ENCODE measurements at regions not wholly inside any gene's neighbourhood (a gene's known extent, or its start where the extent isn't known, plus 50 kb on each side); places are given as distances from the start of the nearest gene placed in this dataset.

DNA sequence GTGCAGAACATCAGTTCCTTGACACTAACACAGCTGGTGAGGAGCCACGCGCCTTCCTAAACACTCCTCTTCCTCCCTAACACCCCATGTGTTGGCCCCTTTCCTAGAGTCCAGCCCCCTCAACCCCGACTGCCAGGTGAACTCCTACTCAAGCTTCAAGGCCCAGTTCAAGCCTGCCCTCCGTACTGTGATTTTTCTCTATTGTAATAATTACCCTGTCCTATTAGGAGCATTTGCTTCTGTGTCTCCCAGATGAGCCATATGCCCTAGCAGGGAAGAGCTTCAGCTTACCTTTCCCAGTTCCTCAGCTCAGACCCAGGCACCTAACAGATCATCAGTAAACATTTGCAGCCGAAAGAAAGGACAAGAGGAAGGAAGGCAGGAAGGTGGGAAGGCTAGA lies 130.6 kb upstream of the SALL3 start:
- TF ChIP-seq CTCF (optimal IDR thresholded peaks at IDR 0.05 in 1 of 3, IDR thresholded peaks at IDR 0.05 in 1 of 3, conservative IDR thresholded peaks at IDR 0.05 in 1 of 3; ENCODE audit: extremely low read depth in 1 of 3, insufficient read depth in 2 of 3, low read length in 3 of 3) (no peak), EZH2 (IDR thresholded peaks at IDR 0.05; ENCODE audit: low read length) (no peak)

All from keratinocyte (primary cell).